ENCODE measurements at regions not wholly inside any gene's neighbourhood (a gene's known extent, or its start where the extent isn't known, plus 50 kb on each side); places are given as distances from the start of the nearest gene placed in this dataset.
"Not testable (repeated sequence)": the region's sequence is repeated elsewhere in the genome, so short reads cannot be mapped to it uniquely, and the experiment has no call there.

- H3K4me3 ChIP-seq (ENCODE audit: control extremely low read depth in 1 of 5, extremely low read depth in 1 of 5, insufficient read depth in 1 of 5, low read depth in 2 of 5, low read length in 4 of 5) = no peak overlapping the region
- intact Hi-C loops (cut with micrococcal nuclease) = no loop called here
- H3K4me3 Mint-ChIP-seq = no peak overlapping the region
- H3K9ac ChIP-seq (ENCODE audit: low read length) = no peak overlapping the region
- ATAC-seq (ENCODE audit: low read depth) (no peak), DNase-seq (no peak)
- no peak overlapping the region for H2AFZ ChIP-seq (ENCODE audit: insufficient read depth, low read depth, low read length, poor library complexity, severe bottlenecking)
- no peaks in the 10 kb centered on the region for H3K27me3 ChIP-seq (replicated peaks in 1 of 4; ENCODE audit: control extremely low read depth in 1 of 4, control insufficient read depth in 3 of 4, insufficient read depth in 4 of 4, low read length in 3 of 4)
- TF ChIP-seq EZH2 (IDR thresholded peaks at IDR 0.05; ENCODE audit: borderline replicate concordance, insufficient read depth, low read depth, low read length, poor library complexity, severe bottlenecking) = no peak
- TF ChIP-seq CTCF (IDR thresholded peaks at IDR 0.05) = peak; percentile 18
- H3K4me1 ChIP-seq (ENCODE audit: control insufficient read depth in 2 of 2, insufficient read depth in 2 of 2, low read length in 2 of 2) = no peaks in the 10 kb centered on the region
- no peaks in the 10 kb centered on the region for H3K9me3 ChIP-seq (ENCODE audit: control extremely low read depth in 1 of 3, control insufficient read depth in 2 of 3, insufficient read depth in 1 of 3, low read length in 2 of 3)
- 91% methylated on average over 2 of the region's 3 CpGs for WGBS (ENCODE audit: insufficient coverage)
- ChIA-PET CTCF (interaction anchor here (0.6 kb wide), 1 partner anchor 837 kb away, joined by 7 read pairs; no protein-coding TSS in a partner anchor), POLR2A (no interaction called here)
- H3K27me3 Mint-ChIP-seq = no peaks in the 10 kb centered on the region
- no peaks in the 10 kb centered on the region for H3K79me2 ChIP-seq (ENCODE audit: control insufficient read depth, insufficient read depth, low read length)
- no peaks in the 10 kb centered on the region for H3K9me3 Mint-ChIP-seq (ENCODE audit: insufficient read depth)
- H4K20me1 ChIP-seq (ENCODE audit: control insufficient read depth, insufficient read depth, low read length, poor library complexity, severe bottlenecking) = no peaks in the 10 kb centered on the region
- no peaks in the 10 kb centered on the region for H3K36me3 ChIP-seq (replicated peaks in 1 of 2; ENCODE audit: control extremely low read depth in 1 of 2, control insufficient read depth in 1 of 2, extremely low read depth in 1 of 2, insufficient read depth in 2 of 2, low read length in 1 of 2)
- no peak overlapping the region for H3K27ac ChIP-seq (ENCODE audit: low read length in 2 of 2)
- H3K27ac Mint-ChIP-seq = no peak overlapping the region
- no peak overlapping the region for H3K4me2 ChIP-seq (replicated peaks; ENCODE audit: low read depth, low read length, poor library complexity, severe bottlenecking)
- H3K4me1 Mint-ChIP-seq = no peaks in the 10 kb centered on the region
Measured at GRCh38 chr6:86192123-86192522, 549.4 kb upstream of the SYNCRIP start.

GRCh38 chr6:86175149-86175548 is 532.5 kb upstream of the SYNCRIP start:
- H3K27me3 Mint-ChIP-seq, H3K4me3 Mint-ChIP-seq: not testable (repeated sequence)

More at GRCh38 chr6:86175149-86175548, 532.5 kb upstream of the SYNCRIP start:
- H3K4me1 Mint-ChIP-seq; H3K4me2 ChIP-seq (replicated peaks; ENCODE audit: low read depth, low read length, poor library complexity, severe bottlenecking); H3K27ac ChIP-seq (ENCODE audit: low read length in 2 of 2); DNase-seq; H2AFZ ChIP-seq (ENCODE audit: insufficient read depth, low read depth, low read length, poor library complexity, severe bottlenecking); H3K27me3 ChIP-seq (replicated peaks in 1 of 4; ENCODE audit: control extremely low read depth in 1 of 4, control insufficient read depth in 3 of 4, insufficient read depth in 4 of 4, low read length in 3 of 4); H3K79me2 ChIP-seq (ENCODE audit: control insufficient read depth, insufficient read depth, low read length); H3K36me3 ChIP-seq (replicated peaks in 1 of 2; ENCODE audit: control extremely low read depth in 1 of 2, control insufficient read depth in 1 of 2, extremely low read depth in 1 of 2, insufficient read depth in 2 of 2, low read length in 1 of 2); intact Hi-C loops (cut with micrococcal nuclease); ATAC-seq (ENCODE audit: low read depth); H3K4me3 ChIP-seq (ENCODE audit: control extremely low read depth in 1 of 5, extremely low read depth in 1 of 5, insufficient read depth in 1 of 5, low read depth in 2 of 5, low read length in 4 of 5); H3K9me3 ChIP-seq (ENCODE audit: control extremely low read depth in 1 of 3, control insufficient read depth in 2 of 3, insufficient read depth in 1 of 3, low read length in 2 of 3); H3K9ac ChIP-seq (ENCODE audit: low read length); CTCF ChIA-PET; H3K4me1 ChIP-seq (ENCODE audit: control insufficient read depth in 2 of 2, insufficient read depth in 2 of 2, low read length in 2 of 2); H4K20me1 ChIP-seq (ENCODE audit: control insufficient read depth, insufficient read depth, low read length, poor library complexity, severe bottlenecking); H3K27ac Mint-ChIP-seq; H3K9me3 Mint-ChIP-seq (ENCODE audit: insufficient read depth); POLR2A ChIA-PET: not testable (repeated sequence)
- 47% methylated on average over 7 of the region's 9 CpGs for WGBS (ENCODE audit: insufficient coverage)
